Gastrocnemius medialis (tissue), 4 donors: ENCODE measurements at regions not wholly inside any gene's neighbourhood (a gene's known extent, or its start where the extent isn't known, plus 50 kb on each side); places are given as distances from the start of the nearest gene placed in this dataset.

Experiments
- ATAC-seq, 2 donors: fragments of 150-250 bp; one replicate each; pipeline ENCODE4 v1.9.1; 2016
- DNase-seq, 2 donors: peaks; one replicate each; pipeline ENCODE4 v3.0.0-alpha.2; 2019
- H3K27ac ChIP-seq, 4 donors: fragments of 200-600 bp; sonication (generic); 1 replicate in 1 of 4; 2 replicates in 3 of 4; pipeline ENCODE4 v1.5.1; 2016 to 2018; ENCODE audit warnings: mild to moderate bottlenecking in 2 of 4, moderate library complexity in 1 of 4
- H3K27me3 ChIP-seq, 3 donors: fragments of 200-600 bp; sonication (generic) in 2 of 3; 1 replicate in 1 of 3; 2 replicates in 2 of 3; pipeline versions ENCODE4 v1.5.1 to v1.6.0; 2016 to 2019; ENCODE audit warnings: mild to moderate bottlenecking in 1 of 3, moderate library complexity in 1 of 3
- H3K36me3 ChIP-seq, 2 donors: fragments of 200-600 bp; sonication (generic) in 1 of 2; one replicate each; pipeline ENCODE4 v1.5.1; 2017 to 2018
- H3K4me1 ChIP-seq, 2 donors: fragments of 200-600 bp; sonication (generic) in 1 of 2; one replicate each; pipeline ENCODE4 v1.5.1; 2016 to 2017; ENCODE audit warnings: mild to moderate bottlenecking in 2 of 2
- H3K4me3 ChIP-seq, 4 donors: fragments of 200-600 bp; sonication (generic) in 3 of 4; 1 replicate in 1 of 4; 2 replicates in 3 of 4; pipeline ENCODE4 v1.5.1; 2016 to 2019; ENCODE audit warnings: mild to moderate bottlenecking in 2 of 4
- H3K9me3 ChIP-seq, 3 donors: fragments of 200-600 bp; sonication (generic) in 2 of 3; 1 replicate in 1 of 3; 2 replicates in 2 of 3; pipeline ENCODE4 v1.5.1; 2016 to 2019
- CTCF ChIP-seq, 5 experiments: fragments of 450-650 bp in 3 of 5; fragments of 200-600 bp in 2 of 5; sonication (generic) in 2 of 5; IDR thresholded peaks in 4 of 5; conservative IDR thresholded peaks in 1 of 5; 1 replicate in 4 of 5; 2 replicates in 1 of 5; pipeline ENCODE4 v1.5.1; 2016 to 2019; ENCODE audit warnings: antibody characterized with exemption in 5 of 5, mild to moderate bottlenecking in 3 of 5, moderate library complexity in 3 of 5
- POLR2A ChIP-seq, 2 donors: fragments of 450-650 bp; IDR thresholded peaks; one replicate each; pipeline ENCODE4 v1.6.1; 2017; ENCODE audit warnings: antibody characterized with exemption in 2 of 2, mild to moderate bottlenecking in 2 of 2, moderate library complexity in 2 of 2
- in situ Hi-C, 4 donors: fragments of 200-750 bp; cut with MboI; loops; one replicate each; pipeline versions ENCODE4 v1.15.0 to v1.8.0; 2017; ENCODE audit warnings: low sequenced_read_pairs in 4 of 4
- intact Hi-C: fragments of 100-400 bp; cut with DNase I; formaldehyde crosslinking; loops from one replicate; pipeline ENCODE4 v1.15.1; 2023; ENCODE audit warnings: low total_unique reads

DNA sequence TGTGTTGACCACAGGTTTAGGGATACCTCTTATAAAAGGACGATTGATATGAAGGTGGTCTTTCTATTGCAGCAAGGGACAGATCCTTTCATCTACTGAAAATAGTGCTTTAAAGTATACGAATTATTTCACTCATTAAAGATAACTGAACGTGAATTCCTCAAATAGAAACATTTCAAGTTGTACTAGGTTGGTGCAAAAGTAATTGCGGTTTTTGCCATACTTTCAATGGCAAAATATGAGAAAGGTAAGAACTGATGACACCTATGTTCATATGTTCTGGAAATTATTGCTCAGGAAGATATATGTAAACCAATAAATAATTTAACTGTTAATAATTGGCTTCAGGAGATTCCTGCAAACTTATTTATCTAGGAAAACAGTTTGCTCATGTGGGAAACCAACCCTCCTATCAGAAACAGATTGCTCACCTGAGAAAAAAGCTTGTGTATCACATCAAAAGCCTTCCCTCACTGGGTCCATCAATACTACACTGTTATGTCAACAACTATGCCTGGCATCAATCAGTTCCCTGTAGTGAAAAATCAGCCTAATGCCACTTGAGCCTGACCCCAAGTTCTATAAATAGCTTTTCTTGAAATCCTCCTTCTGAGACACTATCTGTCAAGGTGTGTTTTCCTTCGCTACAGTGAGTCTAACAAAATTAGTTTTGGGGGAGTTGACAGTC lies 81.5 kb upstream of the ACSL3 start:
- TF ChIP-seq POLR2A (IDR thresholded peaks at IDR 0.05) (no peak), CTCF (IDR thresholded peaks at IDR 0.05 in 4 of 5, conservative IDR thresholded peaks at IDR 0.05 in 1 of 5) (no peak)
- Histone ChIP-seq H3K36me3 (no peaks in the 10 kb centered on the region), H3K4me3 (no peak overlapping the region), H3K27me3 (no peaks in the 10 kb centered on the region), H3K27ac (no peak overlapping the region), H3K9me3 (no peaks in the 10 kb centered on the region), H3K4me1 (peaks cover 0 to 4% of the 10 kb centered on the region in 2 donors)
- no peak for ATAC-seq
- intact Hi-C loops, result no loop called here
- DNase-seq, result no peak
- in situ Hi-C loops, result no loop called here

- Histone ChIP-seq H3K27ac (no peak overlapping the region), H3K9me3 (no peaks in the 10 kb centered on the region), H3K4me3 (no peak overlapping the region), H3K36me3 (no peaks in the 10 kb centered on the region), H3K4me1 (peaks cover 0 to 4% of the 10 kb centered on the region in 2 donors), H3K27me3 (no peaks in the 10 kb centered on the region)
- no peak for ATAC-seq
- intact Hi-C loops, result no loop called here
- in situ Hi-C loops, result no loop called here
- no peak for DNase-seq
- no peak for TF ChIP-seq CTCF (IDR thresholded peaks at IDR 0.05 in 4 of 5, conservative IDR thresholded peaks at IDR 0.05 in 1 of 5)
- TF ChIP-seq POLR2A (IDR thresholded peaks at IDR 0.05), result no peak
These were observed 80.8 kb upstream of the ACSL3 start for GRCh38 chr2:222780051-222780450.

- intact Hi-C loops, result no loop called here
- ATAC-seq (no peak), DNase-seq (no peak)
- no peaks in the 10 kb centered on the region for H3K4me1 ChIP-seq
- in situ Hi-C loops, result no loop called here
- H3K36me3 ChIP-seq, result no peaks in the 10 kb centered on the region
- no peaks in the 10 kb centered on the region for H3K9me3 ChIP-seq
- TF ChIP-seq CTCF (IDR thresholded peaks at IDR 0.05 in 4 of 5, conservative IDR thresholded peaks at IDR 0.05 in 1 of 5) (no peak), POLR2A (IDR thresholded peaks at IDR 0.05) (no peak)
- no peak overlapping the region for H3K4me3 ChIP-seq
- no peak overlapping the region for H3K27ac ChIP-seq
- no peaks in the 10 kb centered on the region for H3K27me3 ChIP-seq
These were observed 78.6 kb upstream of the ACSL3 start for GRCh38 chr2:222782201-222782730.

- intact Hi-C loops (no loop called here), in situ Hi-C loops (no loop called here)
- DNase-seq, result no peak
- no peaks in the 10 kb centered on the region for H3K27me3 ChIP-seq
- no peak for ATAC-seq
- no peak overlapping the region for H3K4me3 ChIP-seq
- no peaks in the 10 kb centered on the region for H3K4me1 ChIP-seq
- TF ChIP-seq CTCF (IDR thresholded peaks at IDR 0.05 in 4 of 5, conservative IDR thresholded peaks at IDR 0.05 in 1 of 5), result no peak
- TF ChIP-seq POLR2A (IDR thresholded peaks at IDR 0.05), result no peak
- no peaks in the 10 kb centered on the region for H3K9me3 ChIP-seq
- H3K36me3 ChIP-seq, result no peaks in the 10 kb centered on the region
- H3K27ac ChIP-seq, result no peak overlapping the region
These were observed 77.2 kb upstream of the ACSL3 start for GRCh38 chr2:222783592-222783991.
